Sigmoid colon (tissue), 6 donors: ENCODE measurements at regions not wholly inside any gene's neighbourhood (a gene's known extent, or its start where the extent isn't known, plus 50 kb on each side); places are given as distances from the start of the nearest gene placed in this dataset.

Experiments used
- DNase-seq: peaks from one replicate; pipeline ENCODE4 v3.0.0-alpha.2; 2019
- H3K27ac ChIP-seq, 4 donors: fragments of 200-600 bp; sonication (generic); one replicate each; pipeline ENCODE4 v1.5.1; 2016 to 2019; ENCODE audit warnings: mild to moderate bottlenecking in 1 of 4
- H3K27me3 ChIP-seq, 3 donors: fragments of 200-600 bp; sonication (generic); one replicate each; pipeline ENCODE4 v1.5.1; 2019; ENCODE audit warnings: mild to moderate bottlenecking in 1 of 3
- H3K36me3 ChIP-seq, 4 donors: fragments of 200-600 bp; sonication (generic); one replicate each; pipeline ENCODE4 v1.5.1; 2016 to 2019
- H3K4me1 ChIP-seq, 4 donors: fragments of 200-600 bp; sonication (generic); one replicate each; pipeline ENCODE4 v1.5.1; 2017 to 2019
- H3K4me3 ChIP-seq, 4 donors: fragments of 200-600 bp; sonication (generic); one replicate each; pipeline ENCODE4 v1.5.1; 2017 to 2019; ENCODE audit warnings: mild to moderate bottlenecking in 2 of 4, moderate library complexity in 1 of 4
- H3K9me3 ChIP-seq, 4 donors: fragments of 200-600 bp in 3 of 4; sonication (generic) in 3 of 4; one replicate each; pipeline versions ENCODE4 v1.5.1 to v1.6.1; 2013 to 2019
- EP300 ChIP-seq, 4 donors: sonication (generic); formaldehyde crosslinking; IDR thresholded peaks; one replicate each; pipeline ENCODE4 v1.6.1; 2017; ENCODE audit warnings: antibody characterized with exemption in 4 of 4
- POLR2A ChIP-seq, 2 donors: fragments of 450-650 bp; IDR thresholded peaks; one replicate each; pipeline ENCODE4 v1.6.1; 2016; ENCODE audit warnings: antibody characterized with exemption in 2 of 2, mild to moderate bottlenecking in 2 of 2, moderate library complexity in 2 of 2
- POLR2AphosphoS5 ChIP-seq, 4 donors: sonication (generic); formaldehyde crosslinking; IDR thresholded peaks; one replicate each; pipeline ENCODE4 v1.6.1; 2017; ENCODE audit warnings: antibody characterized with exemption in 4 of 4
- WGBS, 2 donors: extraction: QIAGEN DNeasy Blood & Tissue Kit; methylation state at CpG; one replicate each; pipeline ENCODE4 v1.1.7; 2013; 5-methylcytosine and 5-hydroxymethylcytosine counted together
- intact Hi-C: fragments of 100-400 bp; cut with DNase I; formaldehyde crosslinking; loops from one replicate; pipeline ENCODE4 v1.15.1; 2023
- TF ChIP-seq, protein P1 (sequence below), 4 experiments: fragments of 450-650 bp in 3 of 4; fragments of 200-600 bp in 1 of 4; IDR thresholded peaks; one replicate each; pipeline ENCODE4 v1.5.1; 2016 to 2019; ENCODE audit warnings: antibody characterized with exemption in 4 of 4, mild to moderate bottlenecking in 3 of 4, moderate library complexity in 2 of 4
- donor health status: healthy with polysubstance abuse.
- donor health status: healthy.

DNA sequence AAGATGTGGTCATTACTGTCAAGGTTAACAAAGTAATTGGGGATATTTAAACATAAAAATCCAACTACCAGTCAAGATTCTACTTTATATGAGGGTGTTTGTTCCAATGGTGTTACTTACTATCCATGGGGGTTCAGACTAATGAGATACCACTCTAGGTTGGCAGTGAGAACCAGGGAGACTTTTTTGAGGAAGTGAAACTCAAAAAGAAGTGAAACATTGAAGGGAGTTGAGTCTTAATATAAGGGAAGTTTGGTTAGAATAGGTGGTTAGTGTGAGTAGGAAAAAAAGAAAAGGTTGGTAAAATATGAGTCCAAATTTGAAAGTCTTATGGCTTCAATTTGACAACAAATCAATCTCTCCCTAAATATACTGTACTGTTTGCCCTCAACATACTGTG lies 123.6 kb upstream of the ANK3 start:
- DNase-seq: no peak
- TF ChIP-seq POLR2A (IDR thresholded peaks at IDR 0.05): no peak
- TF ChIP-seq EP300 (IDR thresholded peaks at IDR 0.05): no peak
- TF ChIP-seq, protein P1, sequence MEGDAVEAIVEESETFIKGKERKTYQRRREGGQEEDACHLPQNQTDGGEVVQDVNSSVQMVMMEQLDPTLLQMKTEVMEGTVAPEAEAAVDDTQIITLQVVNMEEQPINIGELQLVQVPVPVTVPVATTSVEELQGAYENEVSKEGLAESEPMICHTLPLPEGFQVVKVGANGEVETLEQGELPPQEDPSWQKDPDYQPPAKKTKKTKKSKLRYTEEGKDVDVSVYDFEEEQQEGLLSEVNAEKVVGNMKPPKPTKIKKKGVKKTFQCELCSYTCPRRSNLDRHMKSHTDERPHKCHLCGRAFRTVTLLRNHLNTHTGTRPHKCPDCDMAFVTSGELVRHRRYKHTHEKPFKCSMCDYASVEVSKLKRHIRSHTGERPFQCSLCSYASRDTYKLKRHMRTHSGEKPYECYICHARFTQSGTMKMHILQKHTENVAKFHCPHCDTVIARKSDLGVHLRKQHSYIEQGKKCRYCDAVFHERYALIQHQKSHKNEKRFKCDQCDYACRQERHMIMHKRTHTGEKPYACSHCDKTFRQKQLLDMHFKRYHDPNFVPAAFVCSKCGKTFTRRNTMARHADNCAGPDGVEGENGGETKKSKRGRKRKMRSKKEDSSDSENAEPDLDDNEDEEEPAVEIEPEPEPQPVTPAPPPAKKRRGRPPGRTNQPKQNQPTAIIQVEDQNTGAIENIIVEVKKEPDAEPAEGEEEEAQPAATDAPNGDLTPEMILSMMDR (IDR thresholded peaks at IDR 0.05): no peak
- Histone ChIP-seq H3K36me3 (no peaks in the 10 kb centered on the region), H3K27ac (no peak overlapping the region), H3K4me1 (peaks cover 0 to 10% (median 3%) of the 10 kb centered on the region in 4 donors), H3K9me3 (no peaks in the 10 kb centered on the region), H3K27me3 (no peaks in the 10 kb centered on the region), H3K4me3 (no peak overlapping the region)
- intact Hi-C loops: no loop called here

DNA sequence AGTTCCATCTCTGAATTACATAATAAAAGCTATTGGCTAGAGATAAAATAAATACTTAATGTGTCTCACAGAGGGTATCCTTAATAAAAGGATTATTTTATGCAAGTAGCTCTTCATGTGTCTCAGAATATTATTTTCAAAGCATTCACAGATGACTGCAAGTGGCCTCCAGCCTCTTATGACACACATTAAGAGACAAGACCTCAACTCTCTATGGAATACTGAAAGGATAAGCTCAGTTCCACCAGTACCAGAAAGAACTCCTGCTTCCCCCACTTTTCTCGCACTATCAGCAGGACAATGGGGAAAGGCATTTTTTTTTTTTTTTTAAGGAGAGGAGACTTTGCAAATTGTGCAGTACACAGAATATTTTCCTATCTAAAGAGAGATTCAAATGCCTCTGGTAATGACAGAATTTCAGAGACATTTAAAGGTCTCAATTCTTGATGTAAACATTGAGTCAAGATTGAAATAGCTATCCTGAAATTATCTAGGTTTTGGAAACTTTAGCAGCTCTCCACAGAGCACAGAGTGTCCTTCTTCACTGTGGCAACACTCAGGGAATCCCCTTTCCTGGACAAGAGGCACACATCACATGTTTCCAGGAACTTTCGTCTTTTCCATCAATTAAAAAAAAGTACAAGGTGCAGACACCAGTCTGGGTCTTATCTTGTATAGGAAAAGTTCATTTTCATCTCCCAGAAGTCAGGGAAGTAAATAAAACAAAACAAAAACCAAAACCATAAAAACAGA lies 122.0 kb upstream of the ANK3 start:
- DNase-seq: no peak
- no peak overlapping the region for H3K27ac ChIP-seq
- intact Hi-C loops: no loop called here
- H3K9me3 ChIP-seq: no peaks in the 10 kb centered on the region
- peaks cover 0 to 12% (median 3%) of the 10 kb centered on the region in 4 donors for H3K4me1 ChIP-seq
- WGBS, 2 donors: 79 to 87% methylated on average over 2 of the region's 2 CpGs
- no peaks in the 10 kb centered on the region for H3K27me3 ChIP-seq
- TF ChIP-seq EP300 (IDR thresholded peaks at IDR 0.05): no peak
- TF ChIP-seq, protein P1 (IDR thresholded peaks at IDR 0.05): no peak
- no peak for TF ChIP-seq POLR2AphosphoS5 (IDR thresholded peaks at IDR 0.05)
- TF ChIP-seq POLR2A (IDR thresholded peaks at IDR 0.05): no peak
- no peak overlapping the region for H3K4me3 ChIP-seq
- H3K36me3 ChIP-seq: no peaks in the 10 kb centered on the region

DNA sequence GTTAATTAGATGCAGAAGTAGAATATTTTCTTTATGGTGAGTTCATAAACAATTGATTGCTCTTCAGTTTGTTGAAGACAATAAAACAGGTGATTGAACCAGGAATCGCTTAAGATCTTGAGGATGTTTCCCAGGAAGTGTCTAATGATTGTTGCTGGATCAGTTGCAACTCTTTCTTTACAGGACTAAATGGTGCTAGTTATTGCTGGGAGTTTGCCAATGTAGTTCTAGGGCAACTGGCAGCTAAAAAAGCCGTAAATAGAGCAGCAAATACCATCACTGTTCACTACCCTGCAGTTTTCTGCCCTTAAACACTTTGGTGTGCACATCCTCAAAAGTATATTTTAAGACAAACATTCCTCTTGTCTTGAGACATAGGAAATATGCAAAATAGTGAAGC lies 119.2 kb upstream of the ANK3 start:
- H3K27me3 ChIP-seq: no peaks in the 10 kb centered on the region
- H3K4me3 ChIP-seq: no peak overlapping the region
- H3K4me1 ChIP-seq: peaks cover 0 to 17% (median 3%) of the 10 kb centered on the region in 4 donors
- 32 to 75% methylated on average over 2 of the region's 2 CpGs for WGBS, 2 donors
- TF ChIP-seq POLR2AphosphoS5 (IDR thresholded peaks at IDR 0.05): no peak
- TF ChIP-seq, protein P1 (IDR thresholded peaks at IDR 0.05): no peak
- TF ChIP-seq POLR2A (IDR thresholded peaks at IDR 0.05): no peak
- TF ChIP-seq EP300 (IDR thresholded peaks at IDR 0.05): no peak
- intact Hi-C loops: no loop called here
- no peaks in the 10 kb centered on the region for H3K9me3 ChIP-seq
- DNase-seq: no peak
- no peaks in the 10 kb centered on the region for H3K36me3 ChIP-seq
- H3K27ac ChIP-seq: no peak overlapping the region

DNA sequence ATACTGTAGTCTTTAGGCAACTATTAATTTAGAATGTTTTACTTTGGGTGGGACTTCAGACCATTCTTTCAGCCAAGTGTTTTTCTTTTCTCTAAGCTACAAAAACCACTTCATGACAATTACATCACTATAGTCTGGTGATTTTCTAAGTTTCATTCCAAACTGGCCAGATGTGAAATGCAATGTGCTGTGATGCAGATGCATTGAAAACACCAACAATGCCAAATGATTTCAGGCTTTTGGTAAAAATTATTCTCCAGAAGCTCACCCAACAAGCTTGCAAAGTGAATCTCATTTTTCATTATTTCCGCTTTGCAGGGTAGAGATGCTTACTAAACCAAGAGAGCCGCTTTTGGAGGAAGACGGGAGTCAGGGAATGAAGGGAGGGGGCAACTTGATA lies 118.4 kb upstream of the ANK3 start:
- no peak overlapping the region for H3K4me3 ChIP-seq
- H3K36me3 ChIP-seq: no peaks in the 10 kb centered on the region
- TF ChIP-seq, protein P1 (IDR thresholded peaks at IDR 0.05): no peak
- TF ChIP-seq POLR2AphosphoS5 (IDR thresholded peaks at IDR 0.05): no peak
- no peak for TF ChIP-seq POLR2A (IDR thresholded peaks at IDR 0.05)
- TF ChIP-seq EP300 (IDR thresholded peaks at IDR 0.05): no peak
- H3K9me3 ChIP-seq: no peaks in the 10 kb centered on the region
- intact Hi-C loops: no loop called here
- no peak for DNase-seq
- WGBS, 2 donors: 95 to 96% methylated on average over 3 of the region's 3 CpGs
- H3K27ac ChIP-seq: no peak overlapping the region
- no peaks in the 10 kb centered on the region for H3K27me3 ChIP-seq
- peaks cover 0 to 17% (median 3%) of the 10 kb centered on the region in 4 donors for H3K4me1 ChIP-seq

DNA sequence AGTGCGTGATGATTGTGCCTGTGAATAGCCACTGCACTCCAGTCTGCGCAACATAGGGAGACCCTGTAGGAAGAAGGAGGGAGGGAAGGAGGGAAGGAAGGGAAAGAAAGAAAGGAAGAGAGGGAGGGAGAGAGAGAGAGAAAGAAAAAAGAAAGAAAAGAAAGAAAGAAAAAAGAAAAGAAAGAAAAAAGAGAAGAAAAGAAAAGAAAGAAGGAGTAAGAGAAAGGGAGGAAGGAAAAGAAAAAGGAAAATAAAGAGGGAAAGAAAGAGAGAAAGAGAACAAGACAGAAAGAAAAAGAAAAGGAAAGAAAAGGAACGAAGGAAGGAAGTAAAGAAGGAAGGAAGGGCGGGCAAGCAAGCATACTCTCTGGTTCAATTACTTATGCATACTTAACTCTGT lies 112.9 kb upstream of the ANK3 start:
- H3K4me3 ChIP-seq: no peak overlapping the region
- H3K36me3 ChIP-seq: no peaks in the 10 kb centered on the region
- intact Hi-C loops: no loop called here
- TF ChIP-seq POLR2AphosphoS5 (IDR thresholded peaks at IDR 0.05) (no peak), POLR2A (IDR thresholded peaks at IDR 0.05) (no peak), EP300 (IDR thresholded peaks at IDR 0.05) (no peak)
- TF ChIP-seq, protein P1 (IDR thresholded peaks at IDR 0.05): no peak
- H3K27ac ChIP-seq: no peak overlapping the region
- no peak for DNase-seq
- H3K4me1 ChIP-seq: peaks cover 0 to 11% (median 2%) of the 10 kb centered on the region in 4 donors
- H3K9me3 ChIP-seq: no peaks in the 10 kb centered on the region
- H3K27me3 ChIP-seq: no peaks in the 10 kb centered on the region
- 97% methylated on average over 4 of the region's 4 CpGs for WGBS, 2 donors
